H1 (cell line): ENCODE measurements at regions not wholly inside any gene's neighbourhood (a gene's known extent, or its start where the extent isn't known, plus 50 kb on each side); places are given as distances from the start of the nearest gene placed in this dataset.

Source experiments
- CTCF ChIA-PET: fragments of 300-600 bp; sonication (Branson Sonifier 250); formaldehyde crosslinking; loops from one replicate; lab custom pipeline; 2021; ENCODE audit not compliant: partially characterized antibody; lab: Charles Lee
- POLR2A ChIA-PET: fragments of 300-600 bp; sonication (Branson Sonifier 250); formaldehyde crosslinking; loops from one replicate; lab custom pipeline; 2021; ENCODE audit warnings: inconsistent platforms; ENCODE audit not compliant: partially characterized antibody; lab: Charles Lee
- DNase-seq, 2 experiments: peaks; one replicate each; pipeline versions ENCODE4 v3.0.0 to v3.0.0-alpha.2; 2010 to 2022; ENCODE audit warnings: low spot score in 2 of 2, low read depth in 1 of 2, mixed read lengths in 1 of 2
- FAIRE-seq: peaks from 2 replicates; lab custom pipeline; 2011; peaks lifted over from hg19 to GRCh38; lab: Jason Lieb, UNC
- H2AFZ ChIP-seq: 2 replicates; pipeline ENCODE4 v1.8.1; 2012; ENCODE audit warnings: low read length, inconsistent platforms
- H2AK5ac ChIP-seq: 2 replicates; pipeline ENCODE4 v1.6.1; 2013; ENCODE audit warnings: low read depth, low read length
- H2BK120ac ChIP-seq: replicated peaks from 2 replicates; pipeline ENCODE3; 2013; ENCODE audit warnings: low read depth, low read length, inconsistent platforms
- H2BK12ac ChIP-seq: 2 replicates; pipeline ENCODE4 v1.6.1; 2013; ENCODE audit warnings: low read depth, low read length
- H2BK15ac ChIP-seq: 2 replicates; pipeline ENCODE4 v1.6.1; 2013; ENCODE audit warnings: low read length
- H2BK20ac ChIP-seq: 2 replicates; pipeline ENCODE4 v1.6.1; 2013; ENCODE audit warnings: low read length
- H2BK5ac ChIP-seq: 2 replicates; pipeline ENCODE4 v1.6.1; 2013; ENCODE audit warnings: low read depth, low read length
- H3K14ac ChIP-seq: 2 replicates; pipeline ENCODE4 v1.6.1; 2013; ENCODE audit warnings: inconsistent platforms; ENCODE audit not compliant: insufficient read length
- H3K18ac ChIP-seq: 2 replicates; pipeline ENCODE4 v1.6.1; 2013; ENCODE audit warnings: low read length; ENCODE audit errors: extremely low read depth
- H3K23ac ChIP-seq: 2 replicates; pipeline ENCODE4 v1.6.1; 2013; ENCODE audit warnings: inconsistent platforms; ENCODE audit not compliant: insufficient read length
- H3K23me2 ChIP-seq: 2 replicates; pipeline ENCODE4 v1.6.1; 2013; ENCODE audit warnings: low read depth, low read length
- H3K27ac ChIP-seq: 2 replicates; pipeline ENCODE4 v1.6.1; 2011; ENCODE audit warnings: low read depth, low read length, inconsistent platforms
- H3K27me3 ChIP-seq, 4 experiments: replicated peaks in 1 of 4; 1 replicate in 1 of 4; 2 replicates in 3 of 4; pipeline versions ENCODE4 v1.6.1 to v1.8.1; 2011 to 2013; ENCODE audit warnings: low read length in 3 of 4, mild to moderate bottlenecking in 3 of 4, inconsistent platforms in 2 of 4, mixed read lengths in 2 of 4, moderate library complexity in 1 of 4; ENCODE audit not compliant: control insufficient read depth in 3 of 4, insufficient read depth in 3 of 4; ENCODE audit errors: extremely low read depth in 1 of 4
- H3K36me3 ChIP-seq, 4 experiments: 2 replicates each; pipeline versions ENCODE4 v1.6.1 to v1.8.1; 2011 to 2013; ENCODE audit warnings: mild to moderate bottlenecking in 4 of 4, low read length in 3 of 4, moderate library complexity in 2 of 4, control low read depth in 1 of 4, inconsistent platforms in 1 of 4; ENCODE audit not compliant: insufficient read depth in 4 of 4, control insufficient read depth in 2 of 4
- H3K4ac ChIP-seq: replicated peaks from 2 replicates; pipeline ENCODE3; 2013; ENCODE audit warnings: low read length, low read depth, mixed read lengths, inconsistent platforms; ENCODE audit not compliant: insufficient read length
- H3K4me1 ChIP-seq, 4 experiments: replicated peaks in 1 of 4; 1 replicate in 1 of 4; 2 replicates in 3 of 4; pipeline versions ENCODE4 v1.6.1 to v1.8.1; 2011 to 2013; ENCODE audit warnings: low read length in 3 of 4, inconsistent platforms in 2 of 4, mixed read lengths in 1 of 4; ENCODE audit not compliant: insufficient read depth in 4 of 4, control insufficient read depth in 3 of 4
- H3K4me2 ChIP-seq, 2 experiments: 2 replicates each; pipeline versions ENCODE4 v1.6.1 to v1.8.1; 2011 to 2013; ENCODE audit warnings: low read depth in 2 of 2, low read length in 2 of 2, control low read depth in 1 of 2, inconsistent platforms in 1 of 2, mild to moderate bottlenecking in 1 of 2; ENCODE audit not compliant: insufficient read depth in 1 of 2
- H3K4me3 ChIP-seq, 4 experiments: fragments of 200-600, 300-600 bp in 1 of 4; sonication (generic), shearing (Covaris generic), sonication (Bioruptor Twin) in 1 of 4; 2 replicates each; pipeline versions ENCODE4 v1.5.1 to v1.8.1; 2011 to 2016; ENCODE audit warnings: low read length in 4 of 4, low read depth in 3 of 4, control low read depth in 2 of 4, inconsistent platforms in 2 of 4, mild to moderate bottlenecking in 2 of 4, mixed read lengths in 1 of 4, moderate library complexity in 1 of 4; ENCODE audit not compliant: insufficient read depth in 2 of 4; ENCODE audit errors: extremely low read depth in 1 of 4
- H3K56ac ChIP-seq: replicated peaks from 2 replicates; pipeline ENCODE3; 2013; ENCODE audit warnings: low read depth, mild to moderate bottlenecking, mixed read lengths, low read length, inconsistent platforms; ENCODE audit not compliant: insufficient read length
- H3K79me1 ChIP-seq: 2 replicates; pipeline ENCODE4 v1.6.1; 2013; ENCODE audit warnings: low read depth, low read length, control low read depth
- H3K79me2 ChIP-seq, 2 experiments: 2 replicates each; pipeline versions ENCODE4 v1.6.1 to v1.8.1; 2012 to 2013; ENCODE audit warnings: low read length in 2 of 2, mild to moderate bottlenecking in 2 of 2, inconsistent platforms in 1 of 2; ENCODE audit not compliant: insufficient read depth in 2 of 2, control insufficient read depth in 1 of 2
- H3K9ac ChIP-seq, 4 experiments: replicated peaks in 1 of 4; 1 replicate in 1 of 4; 2 replicates in 3 of 4; pipeline versions ENCODE4 v1.6.1 to v1.8.1; 2011 to 2013; ENCODE audit warnings: low read depth in 3 of 4, low read length in 3 of 4, control low read depth in 2 of 4, mild to moderate bottlenecking in 2 of 4, moderate library complexity in 2 of 4, inconsistent platforms in 1 of 4; ENCODE audit errors: extremely low read depth in 1 of 4
- H3K9me3 ChIP-seq, 2 experiments: 2 replicates each; pipeline versions ENCODE4 v1.6.1 to v1.8.1; 2012 to 2013; ENCODE audit warnings: mild to moderate bottlenecking in 2 of 2, moderate library complexity in 2 of 2, control low read depth in 1 of 2, inconsistent platforms in 1 of 2, low read depth in 1 of 2, low read length in 1 of 2, mixed read lengths in 1 of 2; ENCODE audit not compliant: insufficient read depth in 2 of 2
- H4K20me1 ChIP-seq, 2 experiments: replicated peaks in 1 of 2; 2 replicates each; pipeline versions ENCODE3 to v1.8.1; 2011 to 2013; ENCODE audit warnings: inconsistent platforms in 2 of 2, low read length in 2 of 2, mild to moderate bottlenecking in 1 of 2; ENCODE audit not compliant: insufficient read depth in 2 of 2, control insufficient read depth in 1 of 2
- H4K5ac ChIP-seq: 2 replicates; pipeline ENCODE4 v1.6.1; 2013; ENCODE audit warnings: low read length, low read depth, mixed read lengths, inconsistent platforms; ENCODE audit not compliant: insufficient read length
- H4K8ac ChIP-seq: 2 replicates; pipeline ENCODE4 v1.8.0; 2013; ENCODE audit warnings: mild to moderate bottlenecking, moderate library complexity, low read length, inconsistent platforms; ENCODE audit not compliant: insufficient read depth; ENCODE audit errors: extremely low read depth
- H4K91ac ChIP-seq: replicated peaks from 2 replicates; pipeline ENCODE3; 2013; ENCODE audit warnings: low read length, mixed read lengths, inconsistent platforms; ENCODE audit not compliant: insufficient read length
- CHD1 ChIP-seq: IDR thresholded peaks from 2 replicates; pipeline ENCODE4 v1.6.1; 2012; ENCODE audit warnings: low read depth, low read length, improper control_type of control experiment
- CHD2 ChIP-seq: IDR thresholded peaks from 2 replicates; pipeline ENCODE4 v1.6.1; 2012; ENCODE audit warnings: low read length, improper control_type of control experiment
- JUN ChIP-seq: IDR thresholded peaks from 2 replicates; pipeline ENCODE4 v1.6.1; 2011; ENCODE audit warnings: low read depth, mild to moderate bottlenecking, improper control_type of control experiment, low read length
- KDM5A ChIP-seq: fragments of 200-600 bp; IDR thresholded peaks from 2 replicates; pipeline ENCODE4 v1.7.1; 2012; ENCODE audit warnings: mild to moderate bottlenecking, low read length, inconsistent platforms, mixed read lengths
- MAX ChIP-seq: IDR thresholded peaks from 2 replicates; pipeline ENCODE4 v1.6.1; 2012; ENCODE audit warnings: inconsistent platforms
- RNF2 ChIP-seq: fragments of 200-900, 300-1000 bp; sonication (generic); IDR thresholded peaks from 2 replicates; pipeline ENCODE4 v1.7.1; 2016; ENCODE audit warnings: borderline replicate concordance, low read depth, mild to moderate bottlenecking, antibody characterized with exemption, low read length; ENCODE audit not compliant: poor library complexity, severe bottlenecking; ENCODE audit errors: missing control alignments
- RXRA ChIP-seq: IDR thresholded peaks from 2 replicates; pipeline ENCODE4 v1.6.1; 2011; ENCODE audit warnings: low read depth, mild to moderate bottlenecking, low read length, moderate library complexity; ENCODE audit not compliant: insufficient read depth
- SAP30 ChIP-seq: fragments of 300-600 bp; sonication (generic); IDR thresholded peaks from 2 replicates; pipeline ENCODE4 v1.7.1; 2012; ENCODE audit warnings: low read length, moderate library complexity, mild to moderate bottlenecking, inconsistent platforms; ENCODE audit not compliant: insufficient read depth, insufficient replicate concordance
- SIN3A ChIP-seq, 2 experiments: IDR thresholded peaks in 1 of 2; conservative IDR thresholded peaks in 1 of 2; 2 replicates each; pipeline ENCODE4 v1.6.1; 2011 to 2012; ENCODE audit warnings: low read length in 2 of 2, improper control_type of control experiment in 1 of 2, low read depth in 1 of 2, mild to moderate bottlenecking in 1 of 2
- TAF1 ChIP-seq: IDR thresholded peaks from 2 replicates; pipeline ENCODE4 v1.6.1; 2011; ENCODE audit warnings: mild to moderate bottlenecking, low read depth, low read length
- TAF7 ChIP-seq: optimal IDR thresholded peaks from 2 replicates; pipeline ENCODE3; 2011; ENCODE audit warnings: low read depth, mild to moderate bottlenecking, inconsistent platforms, low read length, moderate library complexity, borderline replicate concordance
- USF2 ChIP-seq: IDR thresholded peaks from 2 replicates; pipeline ENCODE4 v1.6.1; 2011; ENCODE audit warnings: low read length, improper control_type of control experiment
- YY1 ChIP-seq: IDR thresholded peaks from 2 replicates; pipeline ENCODE4 v1.6.1; 2011; ENCODE audit warnings: low read depth, mild to moderate bottlenecking, low read length
- WGBS, 2 experiments: shearing (Covaris generic) in 1 of 2; methylation state at CpG; one replicate each; pipeline versions ENCODE4 v1.1.6 to v1.1.7; 2013 to 2015; ENCODE audit warnings: low lambda C conversion rate in 2 of 2, mixed read lengths in 2 of 2, inconsistent platforms in 1 of 2, low coverage in 1 of 2, missing lambda C conversion rate in 1 of 2; ENCODE audit not compliant: insufficient replicate concordance in 2 of 2, insufficient coverage in 1 of 2, insufficient read length in 1 of 2; ENCODE audit errors: extremely low coverage in 1 of 2, missing lambda C conversion rate in 1 of 2; 5-methylcytosine and 5-hydroxymethylcytosine counted together

- Histone ChIP-seq H3K4ac (no peak overlapping the region), H2BK15ac (no peak overlapping the region), H3K4me2 (no peak overlapping the region), H2BK5ac (no peak overlapping the region), H2AK5ac (no peak overlapping the region), H3K4me1 (no peaks in the 10 kb centered on the region), H3K79me2 (no peaks in the 10 kb centered on the region), H4K5ac (no peak overlapping the region), H3K36me3 (no peaks in the 10 kb centered on the region), H3K56ac (no peak overlapping the region), H4K8ac (no peak overlapping the region), H3K9ac (no peak overlapping the region), H4K91ac (no peak overlapping the region), H3K14ac (no peak overlapping the region), H3K23me2 (no peaks in the 10 kb centered on the region; the same call in 1 of the 2 replicates), H3K23ac (no peak overlapping the region), H3K79me1 (no peaks in the 10 kb centered on the region), H3K4me3 (no peak overlapping the region), H3K27ac (no peak overlapping the region), H3K9me3 (no peaks in the 10 kb centered on the region), H2BK12ac (no peak overlapping the region), H3K27me3 (no peaks in the 10 kb centered on the region), H2BK120ac (no peak overlapping the region), H3K18ac (no peak overlapping the region), H4K20me1 (no peaks in the 10 kb centered on the region), H2AFZ (no peak overlapping the region), H2BK20ac (no peak overlapping the region)
- DNase-seq, result no peak
- ChIA-PET POLR2A (no interaction called here), CTCF (interaction anchor here (0.9 kb wide), 1 partner anchor 730 kb away, joined by 3 read pairs; no protein-coding TSS in a partner anchor)
- 79% methylated on average over 1 of the region's 1 CpG; no CpG with 5 or more reads in 1 of the 2 experiments for WGBS, 2 experiments
- no peak for FAIRE-seq
- TF ChIP-seq RNF2 (no peak), RXRA (no peak), CHD1 (no peak), SIN3A (conservative IDR thresholded peaks at IDR 0.05 in 1 of 2, IDR thresholded peaks at IDR 0.05 in 1 of 2; ENCODE audit: low read depth in 1 of 2, low read length in 2 of 2) (no peak), USF2 (no peak), CHD2 (no peak), MAX (no peak), SAP30 (no peak), TAF7 (no peak), TAF1 (no peak), KDM5A (no peak), YY1 (no peak), JUN (no peak)
Observed at GRCh38 chr7:72481934-72482333, 69.8 kb upstream of the CALN1 start.
